Stimulated activated naive B cell treated with anti-CD40 and anti-IgM and Interleukin-4, amounts not matched to agents 10 μg/mL and 1 μg/mL and 100 μg/mL, for 72 hours (primary cell): ENCODE measurements at regions not wholly inside any gene's neighbourhood (a gene's known extent, or its start where the extent isn't known, plus 50 kb on each side); places are given as distances from the start of the nearest gene placed in this dataset.
"Not testable (repeated sequence)": the region's sequence is repeated elsewhere in the genome, so short reads cannot be mapped to it uniquely, and the experiment has no call there.

Experiments
- ATAC-seq, 2 donors: fragments of 150-1000 bp; cut with Tn5 transposase; replicated peaks; 2 replicates each; pipeline ENCODE4 v1.10.0; 2021; ENCODE audit warnings: moderate library complexity in 1 of 2
- DNase-seq: peaks from one replicate; pipeline ENCODE4 v3.0.0; 2021
- H3K27ac Mint-ChIP-seq: one replicate; pipeline ENCODE4 v1.8.0; 2022; ENCODE audit warnings: mild to moderate bottlenecking, mixed read lengths
- H3K27me3 Mint-ChIP-seq, 2 donors: one replicate each; pipeline ENCODE4 v1.8.0; 2022; ENCODE audit warnings: mixed read lengths in 2 of 2
- H3K36me3 Mint-ChIP-seq, 2 donors: one replicate each; pipeline ENCODE4 v1.8.0; 2022; ENCODE audit warnings: mixed read lengths in 2 of 2, mild to moderate bottlenecking in 1 of 2
- H3K4me1 Mint-ChIP-seq, 2 donors: one replicate each; pipeline ENCODE4 v1.8.0; 2022; ENCODE audit warnings: mixed read lengths in 2 of 2, mild to moderate bottlenecking in 1 of 2
- H3K4me3 Mint-ChIP-seq, 2 donors: one replicate each; pipeline ENCODE4 v1.8.0; 2022; ENCODE audit warnings: mild to moderate bottlenecking in 2 of 2, mixed read lengths in 2 of 2, moderate library complexity in 1 of 2
- H3K9me3 Mint-ChIP-seq, 2 donors: one replicate each; pipeline ENCODE4 v1.8.0; 2022; ENCODE audit warnings: mixed read lengths in 2 of 2, mild to moderate bottlenecking in 1 of 2

DNA sequence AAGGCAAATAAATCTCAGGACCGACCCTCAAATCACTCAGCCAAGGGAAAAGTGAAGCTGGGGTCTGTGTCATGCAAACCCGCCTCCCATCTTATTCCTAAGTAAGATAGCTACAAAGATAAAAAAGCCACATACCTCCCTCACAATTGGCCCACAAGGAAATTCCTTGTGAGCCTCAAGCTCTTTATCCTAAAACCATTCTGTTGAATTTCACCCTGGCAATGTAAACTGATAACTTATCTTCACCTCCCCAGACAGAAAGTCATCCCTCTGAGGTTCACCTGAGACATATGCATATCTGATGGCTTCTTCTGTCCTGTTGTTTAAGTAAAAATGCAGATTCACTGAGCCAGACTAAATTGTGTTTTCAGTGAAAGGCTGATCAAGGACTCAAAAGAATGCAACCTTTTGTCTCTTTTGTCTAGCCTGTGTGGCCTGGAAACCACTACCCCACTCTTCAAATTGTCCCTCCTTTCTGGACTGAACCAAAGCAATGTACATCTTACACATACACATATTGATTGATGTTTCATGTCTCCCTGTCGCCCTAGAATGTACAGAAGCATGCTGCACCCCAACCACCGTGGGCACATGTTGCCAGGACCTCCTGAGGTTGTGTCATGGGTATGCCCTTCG lies 91.3 kb downstream of the MFAP3L start:
- Mint-ChIP-seq H3K36me3 (no peaks in the 10 kb centered on the region), H3K27me3 (no peaks in the 10 kb centered on the region), H3K4me1 (no peaks in the 10 kb centered on the region), H3K4me3 (no peak overlapping the region), H3K27ac (no peak overlapping the region), H3K9me3 (peaks cover 0 to 11% of the 10 kb centered on the region in 2 donors)
- no peak for DNase-seq
- no peak for ATAC-seq

DNA sequence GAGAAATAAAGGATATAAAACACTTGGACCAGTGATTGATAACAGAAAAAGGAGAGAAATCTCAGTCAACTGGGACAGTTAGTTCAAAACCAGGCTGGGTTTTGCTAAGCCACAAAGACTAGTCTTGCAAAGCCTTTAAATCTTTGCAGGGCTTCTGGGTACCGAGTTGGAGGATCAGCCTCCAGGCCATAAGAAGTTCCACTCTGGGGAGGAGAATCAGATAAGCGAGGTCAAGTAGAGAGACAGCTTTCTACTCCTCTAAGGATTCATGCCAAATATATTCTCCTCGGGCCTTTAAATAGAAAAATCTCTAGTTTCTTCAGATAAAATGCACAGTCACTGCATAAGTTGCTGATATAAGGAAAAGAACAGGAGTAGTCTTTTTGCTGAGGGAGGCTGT lies 92.7 kb downstream of the MFAP3L start:
- Mint-ChIP-seq H3K36me3 (no peaks in the 10 kb centered on the region), H3K27me3 (no peaks in the 10 kb centered on the region), H3K4me3 (no peak overlapping the region), H3K9me3 (peaks cover 0 to 11% of the 10 kb centered on the region in 2 donors), H3K27ac (no peak overlapping the region), H3K4me1 (peaks cover 0 to 6% of the 10 kb centered on the region in 2 donors)
- DNase-seq (no peak), ATAC-seq (no peak)

DNA sequence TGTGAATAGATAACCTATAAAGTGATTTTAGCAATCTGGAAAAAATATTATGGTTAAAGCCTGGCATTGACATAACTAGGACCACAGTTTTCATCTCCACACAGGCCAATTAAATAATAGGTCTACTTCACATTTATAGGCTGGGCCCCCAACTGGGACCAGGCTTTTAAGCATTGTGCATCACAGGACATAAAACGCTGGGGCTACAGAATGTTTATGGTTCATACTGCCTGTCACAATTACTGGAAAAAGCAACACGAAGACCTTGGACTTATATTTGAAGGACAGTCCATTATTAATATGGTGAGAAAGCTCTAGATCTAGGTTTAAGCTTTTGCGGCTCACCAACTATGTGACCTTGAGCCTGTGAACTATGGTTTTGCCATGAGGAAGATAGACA lies 94.2 kb downstream of the MFAP3L start:
- peaks cover 0 to 10% of the 10 kb centered on the region in 2 donors for H3K4me1 Mint-ChIP-seq
- no peaks in the 10 kb centered on the region for H3K36me3 Mint-ChIP-seq
- no peak overlapping the region for H3K27ac Mint-ChIP-seq
- H3K4me3 Mint-ChIP-seq, result no peak overlapping the region
- no peak for DNase-seq
- ATAC-seq, result no peak
- H3K9me3 Mint-ChIP-seq, result peaks cover 0 to 8% of the 10 kb centered on the region in 2 donors
- peaks cover 0 to 4% of the 10 kb centered on the region in 2 donors for H3K27me3 Mint-ChIP-seq

DNA sequence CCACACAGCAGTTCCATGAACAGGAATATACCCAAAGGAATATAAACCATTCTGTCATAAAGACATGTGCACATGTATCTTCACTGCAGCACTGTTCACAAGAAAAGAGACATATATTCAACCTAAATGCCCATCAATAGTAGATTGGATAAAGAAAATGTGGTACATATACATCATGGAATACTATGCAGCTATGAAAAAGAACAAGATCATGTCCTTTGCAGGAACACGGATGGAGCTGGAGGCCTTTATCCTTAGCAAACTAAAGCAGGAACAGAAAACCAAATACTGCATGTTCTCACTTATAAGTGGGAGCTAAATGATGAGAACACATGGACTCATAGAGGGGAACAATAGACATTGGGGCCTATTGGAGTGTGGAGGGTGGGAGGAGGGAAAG lies 95.4 kb downstream of the MFAP3L start:
- not testable (repeated sequence) for DNase-seq, H3K27ac Mint-ChIP-seq, H3K4me3 Mint-ChIP-seq, H3K27me3 Mint-ChIP-seq, ATAC-seq, H3K9me3 Mint-ChIP-seq, H3K36me3 Mint-ChIP-seq
- H3K4me1 Mint-ChIP-seq, result peaks cover 0 to 13% of the 10 kb centered on the region in 2 donors

DNA sequence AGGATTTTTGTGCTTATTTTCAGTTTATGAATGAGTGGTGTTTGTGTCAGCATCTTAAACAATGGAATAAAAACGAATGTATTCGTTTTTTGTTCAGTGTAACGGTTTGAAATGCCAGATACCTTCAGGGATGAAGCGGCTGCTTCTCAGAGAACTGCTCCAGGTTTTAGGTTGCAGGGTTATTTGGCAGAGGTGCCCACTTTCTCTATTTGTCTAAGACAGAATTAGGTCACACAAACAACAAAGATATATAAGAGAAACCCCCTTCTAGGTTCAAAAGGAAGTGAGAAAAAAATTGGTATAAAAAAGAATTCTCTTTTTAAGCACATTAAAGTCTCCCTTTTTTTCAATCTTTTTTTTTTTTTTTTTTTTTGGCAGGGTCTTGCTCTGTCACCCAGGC lies 98.9 kb downstream of the MFAP3L start:
- peak; percentile 41 to 55 for ATAC-seq

DNA sequence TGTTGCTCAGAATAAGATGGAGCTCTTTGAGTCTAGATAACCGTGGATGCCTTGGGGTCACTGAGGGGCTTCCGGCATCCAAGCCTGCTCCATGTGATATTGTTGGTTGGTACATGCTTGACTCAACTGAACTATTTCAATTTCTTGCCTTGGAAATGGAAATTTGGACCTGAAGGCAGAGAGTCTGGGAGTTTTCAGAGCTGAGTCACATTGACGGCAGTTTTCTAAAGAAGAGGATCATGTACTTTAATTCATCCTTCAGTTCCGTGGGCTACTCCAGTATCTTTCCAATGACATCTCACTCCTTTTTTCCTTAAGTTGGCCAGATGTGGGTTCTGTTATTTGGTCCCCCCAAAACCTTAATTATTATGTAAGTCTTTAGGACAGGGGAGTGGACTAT lies 100.5 kb downstream of the MFAP3L start:
- no peak for DNase-seq
- peaks cover 2 to 13% of the 10 kb centered on the region in 2 donors for H3K4me1 Mint-ChIP-seq
- no peaks in the 10 kb centered on the region for H3K36me3 Mint-ChIP-seq
- no peak for ATAC-seq
- no peak overlapping the region for H3K4me3 Mint-ChIP-seq
- peaks cover 0 to 9% of the 10 kb centered on the region in 2 donors for H3K27me3 Mint-ChIP-seq
- no peak overlapping the region for H3K27ac Mint-ChIP-seq
- peaks cover 0 to 6% of the 10 kb centered on the region in 2 donors for H3K9me3 Mint-ChIP-seq

More for the DNA sequence above, 98.9 kb downstream of the MFAP3L start:
- DNase-seq, result no peak
- H3K9me3 Mint-ChIP-seq, result peaks cover 0 to 8% of the 10 kb centered on the region in 2 donors
- no peak overlapping the region for H3K4me3 Mint-ChIP-seq
- H3K4me1 Mint-ChIP-seq, result peaks cover 0 to 13% of the 10 kb centered on the region in 2 donors
- no peak overlapping the region for H3K27ac Mint-ChIP-seq
- peaks cover 0 to 4% of the 10 kb centered on the region in 2 donors for H3K27me3 Mint-ChIP-seq
- H3K36me3 Mint-ChIP-seq, result no peaks in the 10 kb centered on the region

DNA sequence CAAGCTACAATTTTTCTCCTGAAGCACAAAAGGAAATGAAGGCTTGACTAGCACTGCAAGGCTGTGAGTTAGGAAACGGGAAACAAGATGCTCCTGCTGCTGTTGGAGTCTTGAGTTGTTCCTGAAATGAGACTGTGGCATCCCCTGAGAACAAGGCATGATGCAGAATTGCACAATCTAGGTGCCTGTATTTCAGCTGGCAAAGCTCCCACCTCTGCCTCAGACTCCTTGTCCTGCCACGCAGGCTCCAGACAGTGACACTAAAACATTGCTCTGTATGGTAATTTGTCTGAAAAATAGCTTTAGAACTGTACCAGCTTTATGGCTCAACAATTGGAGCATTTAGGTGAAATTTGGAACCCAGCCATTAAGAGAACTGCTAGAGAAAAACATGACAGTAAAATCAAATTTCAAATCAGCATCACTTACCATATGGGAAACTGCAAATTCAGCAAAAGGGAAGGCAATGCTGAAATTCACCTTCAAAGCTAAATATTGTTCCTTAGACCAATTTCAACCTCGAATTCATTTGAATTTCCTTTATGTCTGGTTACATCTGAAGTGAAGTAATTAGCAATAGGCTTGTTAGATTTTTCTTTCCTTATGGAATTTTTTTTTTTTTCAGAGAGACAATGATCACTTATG lies 103.4 kb downstream of the MFAP3L start:
- no peak for ATAC-seq
- H3K27ac Mint-ChIP-seq, result no peak overlapping the region
- peaks cover 2 to 7% of the 10 kb centered on the region in 2 donors for H3K4me1 Mint-ChIP-seq

DNA sequence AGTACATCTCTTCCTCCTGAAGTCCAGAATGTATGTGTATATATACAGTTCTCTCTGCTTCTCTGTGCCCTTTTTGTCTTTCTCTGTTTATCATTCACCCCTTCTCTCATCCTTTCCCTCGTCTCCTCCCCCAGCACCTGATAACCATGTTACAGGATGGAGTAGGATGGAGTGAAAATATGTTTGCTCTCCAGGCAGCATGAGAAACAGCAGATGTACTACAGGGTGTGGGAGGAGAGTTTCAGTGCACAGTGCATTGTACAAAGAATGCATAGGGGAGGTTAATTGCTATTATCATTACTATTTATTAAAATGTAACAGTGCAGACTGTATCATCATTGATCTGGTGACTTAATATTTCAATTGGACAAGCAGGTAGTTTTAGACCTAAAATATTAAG lies 104.5 kb downstream of the MFAP3L start:
- Mint-ChIP-seq H3K27ac (no peak overlapping the region), H3K4me1 (peaks cover 1 to 2% of the 10 kb centered on the region in 2 donors), H3K4me3 (no peak overlapping the region), H3K27me3 (peaks cover 0 to 6% of the 10 kb centered on the region in 2 donors), H3K9me3 (peaks cover 9 to 12% of the 10 kb centered on the region in 2 donors), H3K36me3 (peaks cover 0 to 7% of the 10 kb centered on the region in 2 donors)
- DNase-seq, result no peak
- ATAC-seq, result no peak

More for the DNA sequence above, 103.4 kb downstream of the MFAP3L start:
- Mint-ChIP-seq H3K4me3 (no peak overlapping the region), H3K36me3 (no peaks in the 10 kb centered on the region), H3K9me3 (peaks cover 3 to 4% of the 10 kb centered on the region in 2 donors), H3K27me3 (peaks cover 0 to 6% of the 10 kb centered on the region in 2 donors)
- no peak for DNase-seq

DNA sequence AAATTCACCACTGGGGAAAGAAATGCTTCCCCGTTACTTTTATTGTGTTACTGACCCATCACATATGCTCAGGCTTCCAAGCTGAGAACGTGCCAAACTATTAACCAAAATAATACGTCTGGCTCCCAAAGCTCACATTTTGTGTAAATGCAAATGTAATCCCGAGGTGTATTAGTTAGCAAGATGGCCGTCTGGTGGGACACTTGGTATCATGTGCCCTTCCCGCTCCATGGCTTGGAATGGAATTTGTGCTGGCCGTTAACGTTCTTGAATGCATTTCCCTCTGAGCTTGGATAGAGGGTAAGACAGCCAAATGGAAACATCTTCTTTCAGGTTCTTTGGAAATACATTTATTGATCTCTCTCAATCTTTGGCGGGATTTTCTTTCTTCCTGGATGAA lies 105.0 kb downstream of the MFAP3L start:
- Mint-ChIP-seq H3K4me3 (no peak overlapping the region), H3K27ac (no peak overlapping the region), H3K9me3 (peaks cover 11 to 16% of the 10 kb centered on the region in 2 donors), H3K36me3 (peaks cover 0 to 7% of the 10 kb centered on the region in 2 donors), H3K4me1 (peaks cover 0 to 2% of the 10 kb centered on the region in 2 donors), H3K27me3 (peaks cover 0 to 6% of the 10 kb centered on the region in 2 donors)
- DNase-seq, result no peak
- no peak for ATAC-seq

DNA sequence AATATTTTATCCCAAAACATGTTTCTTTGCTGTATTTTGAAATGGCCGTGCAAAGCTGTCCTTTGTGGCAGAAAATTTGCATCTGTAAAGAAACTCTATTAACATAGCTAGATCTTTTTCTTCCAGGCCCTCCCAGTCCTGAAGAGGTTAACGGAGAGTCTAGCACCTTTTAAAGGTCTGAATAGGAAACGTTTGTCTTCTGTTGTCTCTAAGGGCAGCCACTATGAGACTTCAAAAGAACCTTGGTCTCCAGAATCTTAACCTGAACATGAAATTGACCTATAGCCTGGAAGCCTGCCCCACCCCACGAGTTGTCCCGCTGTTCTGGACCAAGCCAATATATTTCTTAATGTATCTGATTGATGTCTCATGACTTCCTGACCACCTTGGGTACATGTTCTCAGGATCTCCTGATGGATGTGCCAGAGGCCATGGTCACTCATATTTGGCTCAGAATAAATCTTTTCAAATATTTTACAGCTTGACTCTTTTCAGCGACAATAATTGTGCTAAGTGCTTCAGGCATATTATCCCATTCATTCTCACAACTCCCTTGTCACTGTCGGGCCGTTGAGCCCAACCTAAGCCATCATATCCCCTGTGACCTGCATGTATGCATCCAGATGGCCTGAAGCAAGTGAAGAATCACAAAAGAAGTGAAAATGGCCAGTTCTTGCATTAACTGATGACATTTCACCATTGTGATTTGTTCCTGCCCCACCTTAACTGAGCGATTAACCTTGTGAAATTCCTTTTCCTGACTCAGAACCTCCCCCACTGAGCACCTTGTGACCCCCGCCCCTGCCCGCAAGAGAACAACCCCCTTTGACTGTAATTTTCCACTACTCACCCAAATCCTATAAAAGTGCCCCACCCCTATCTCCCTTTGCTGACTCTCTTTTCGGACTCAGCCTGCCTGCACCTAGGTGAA lies 106.7 kb downstream of the MFAP3L start:
- not testable (repeated sequence) for H3K27me3 Mint-ChIP-seq, DNase-seq, ATAC-seq, H3K27ac Mint-ChIP-seq, H3K4me3 Mint-ChIP-seq, H3K36me3 Mint-ChIP-seq, H3K4me1 Mint-ChIP-seq
- H3K9me3 Mint-ChIP-seq, result peaks cover 12 to 16% of the 10 kb centered on the region in 2 donors

DNA sequence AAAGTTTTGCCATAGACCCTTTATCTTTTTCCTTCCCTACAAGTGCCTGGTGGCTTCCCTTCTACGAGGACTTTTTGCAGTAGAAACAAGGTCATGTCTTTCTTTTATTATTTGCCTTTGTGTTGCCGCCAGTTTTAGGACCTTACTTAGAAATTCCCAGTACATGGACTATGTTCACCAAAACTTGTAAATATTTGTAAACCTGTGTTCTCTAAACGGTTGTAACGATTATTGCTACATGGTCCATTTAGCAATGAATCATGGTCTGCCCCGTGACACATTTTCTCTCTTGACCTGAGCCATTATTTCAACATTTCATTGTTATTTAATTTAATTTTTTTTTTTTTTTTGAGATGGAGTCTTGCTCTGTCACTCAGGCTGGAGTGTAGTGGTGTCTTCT lies 110.7 kb downstream of the MFAP3L start:
- Mint-ChIP-seq H3K27ac (peak overlapping the region; percentile 25), H3K4me3 (no peak overlapping the region), H3K9me3 (peaks cover 14 to 16% of the 10 kb centered on the region in 2 donors), H3K36me3 (peaks cover 0 to 7% of the 10 kb centered on the region in 2 donors), H3K4me1 (no peaks in the 10 kb centered on the region), H3K27me3 (no peaks in the 10 kb centered on the region)
- no peak for ATAC-seq
- DNase-seq, result no peak

DNA sequence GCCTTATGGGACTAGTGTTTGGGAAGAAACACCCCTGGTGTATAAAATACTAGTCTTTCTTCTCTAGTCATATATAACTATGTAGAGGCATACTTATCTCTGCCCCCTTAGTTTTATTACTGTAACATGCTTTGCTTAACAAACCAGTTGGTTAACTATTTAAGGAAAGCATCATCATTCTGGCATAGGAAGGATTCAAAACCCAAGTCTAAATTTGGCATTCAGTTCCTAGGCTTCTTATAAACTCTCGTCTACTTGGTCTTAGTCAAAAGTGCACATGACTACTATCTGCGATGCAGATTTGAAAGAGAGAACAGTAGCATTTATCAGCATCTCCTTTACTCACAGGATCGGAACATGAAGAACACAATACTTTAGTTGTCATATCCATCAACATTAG lies 111.3 kb downstream of the MFAP3L start:
- DNase-seq, result no peak
- Mint-ChIP-seq H3K4me3 (no peak overlapping the region), H3K27me3 (no peaks in the 10 kb centered on the region), H3K36me3 (peaks cover 0 to 7% of the 10 kb centered on the region in 2 donors), H3K9me3 (peaks cover 14 to 16% of the 10 kb centered on the region in 2 donors), H3K27ac (no peak overlapping the region), H3K4me1 (no peaks in the 10 kb centered on the region)
- no peak for ATAC-seq

DNA sequence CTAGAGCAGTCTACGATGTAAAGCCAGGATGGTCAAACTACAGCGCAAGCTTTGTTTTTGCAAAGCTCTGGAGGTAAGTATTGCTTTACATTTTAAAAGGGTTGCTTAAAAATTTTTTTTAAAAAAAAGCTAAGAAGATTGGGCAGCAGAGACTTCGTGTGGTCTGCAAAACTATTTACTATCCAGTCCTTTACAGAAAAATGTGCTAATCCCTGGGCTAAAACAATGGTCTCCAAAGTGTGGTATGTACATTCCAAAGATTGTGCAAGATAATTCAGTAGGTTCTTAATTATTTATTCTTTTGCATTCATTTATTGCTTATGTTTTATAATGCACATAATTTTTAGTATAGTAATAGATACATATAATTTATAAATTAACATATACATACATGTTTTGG lies 113.2 kb downstream of the MFAP3L start:
- Mint-ChIP-seq H3K27me3 (no peaks in the 10 kb centered on the region), H3K9me3 (peaks cover 12 to 13% of the 10 kb centered on the region in 2 donors), H3K4me1 (peaks cover 2 to 8% of the 10 kb centered on the region in 2 donors), H3K36me3 (peaks cover 0 to 7% of the 10 kb centered on the region in 2 donors), H3K4me3 (no peak overlapping the region), H3K27ac (no peak overlapping the region)
- ATAC-seq (no peak), DNase-seq (no peak)

DNA sequence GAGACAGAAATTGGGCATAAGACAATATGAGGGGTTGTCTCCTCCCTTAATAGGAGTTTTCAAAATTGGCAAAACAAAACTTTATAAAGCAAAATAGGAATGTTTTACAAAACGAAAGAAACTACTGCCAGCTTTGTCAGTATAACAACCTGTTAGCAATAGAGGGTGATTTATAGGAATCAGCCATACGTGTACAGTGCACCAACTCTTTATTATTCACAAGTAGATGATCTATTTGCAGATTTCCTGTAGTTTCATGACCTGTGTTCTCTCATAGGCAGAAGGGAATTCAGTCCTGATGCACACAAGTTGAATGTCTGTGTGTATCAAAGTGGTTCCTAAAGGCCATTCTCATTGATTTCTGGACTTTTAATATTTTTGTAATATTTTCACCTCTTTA lies 116.3 kb downstream of the MFAP3L start:
- Mint-ChIP-seq H3K27me3 (no peaks in the 10 kb centered on the region), H3K4me1 (peaks cover 5 to 16% of the 10 kb centered on the region in 2 donors), H3K4me3 (no peak overlapping the region), H3K9me3 (peaks cover 0 to 2% of the 10 kb centered on the region in 2 donors), H3K36me3 (no peaks in the 10 kb centered on the region), H3K27ac (no peak overlapping the region)
- ATAC-seq (peak in 1 of 2 donors; percentile 28), DNase-seq (no peak)
